ENCODE measurements at regions not wholly inside any gene's neighbourhood (a gene's known extent, or its start where the extent isn't known, plus 50 kb on each side); places are given as distances from the start of the nearest gene placed in this dataset.

- Histone ChIP-seq H3K27me3 (ENCODE audit: control insufficient read depth, insufficient read depth, low read length, poor library complexity, severe bottlenecking) (no peaks in the 10 kb centered on the region), H3K9ac (ENCODE audit: extremely low read depth, low read length, poor library complexity, severe bottlenecking) (no peak overlapping the region)
Measured at GRCh38 chr16:50478773-50479149, 69.4 kb upstream of the NKD1 start.

GRCh38 chr16:50478075-50478772, 70.0 kb upstream of the NKD1 start:
- DNase-seq, result no peak
- no peak overlapping the region for H3K27ac ChIP-seq (ENCODE audit: low read depth, low read length)
- H3K9me3 Mint-ChIP-seq, result peaks cover 2% of the 10 kb centered on the region
- H3K9ac ChIP-seq (ENCODE audit: extremely low read depth, low read length, poor library complexity, severe bottlenecking), result no peak overlapping the region
- H3K36me3 ChIP-seq (ENCODE audit: control insufficient read depth, insufficient read depth, low read length), result no peaks in the 10 kb centered on the region
- H3K4me3 ChIP-seq (ENCODE audit: low read length), result no peak overlapping the region
- TF ChIP-seq CTCF (conservative IDR thresholded peaks at IDR 0.05), result no peak
- H3K36me3 Mint-ChIP-seq (ENCODE audit: low read depth), result no peaks in the 10 kb centered on the region
- 83 to 91% methylated on average over 14 to 21 of the region's 21 CpGs for WGBS, 2 experiments (ENCODE audit: insufficient coverage in 1 of 2, insufficient read length in 1 of 2)
- no peaks in the 10 kb centered on the region for H3K9me3 ChIP-seq (ENCODE audit: control insufficient read depth, low read length)
- H3K4me1 ChIP-seq (ENCODE audit: control insufficient read depth, insufficient read depth, low read length), result no peaks in the 10 kb centered on the region
- no peaks in the 10 kb centered on the region for H3K27me3 ChIP-seq (ENCODE audit: control insufficient read depth, insufficient read depth, low read length, poor library complexity, severe bottlenecking)
- peaks cover 5% of the 10 kb centered on the region for H3K4me1 Mint-ChIP-seq
- H3K27ac Mint-ChIP-seq, result no peak overlapping the region
- H3K27me3 Mint-ChIP-seq (ENCODE audit: insufficient read depth), result no peaks in the 10 kb centered on the region
- no peak overlapping the region for H3K4me3 Mint-ChIP-seq

More at GRCh38 chr16:50478773-50479149, 69.4 kb upstream of the NKD1 start:
- WGBS, 2 experiments (ENCODE audit: insufficient coverage in 1 of 2, insufficient read length in 1 of 2), result 86 to 100% methylated on average over 2 to 9 of the region's 9 CpGs
- H3K4me1 ChIP-seq (ENCODE audit: control insufficient read depth, insufficient read depth, low read length), result no peaks in the 10 kb centered on the region
- H3K4me3 ChIP-seq (ENCODE audit: low read length), result no peak overlapping the region
- no peaks in the 10 kb centered on the region for H3K36me3 ChIP-seq (ENCODE audit: control insufficient read depth, insufficient read depth, low read length)
- Mint-ChIP-seq H3K36me3 (ENCODE audit: low read depth) (no peaks in the 10 kb centered on the region), H3K27ac (no peak overlapping the region), H3K4me3 (no peak overlapping the region), H3K9me3 (peaks cover 5% of the 10 kb centered on the region), H3K27me3 (ENCODE audit: insufficient read depth) (no peaks in the 10 kb centered on the region), H3K4me1 (peaks cover 1% of the 10 kb centered on the region)
- DNase-seq, result no peak
- no peak overlapping the region for H3K27ac ChIP-seq (ENCODE audit: low read depth, low read length)
- H3K9me3 ChIP-seq (ENCODE audit: control insufficient read depth, low read length), result peaks cover 5% of the 10 kb centered on the region
- no peak for TF ChIP-seq CTCF (conservative IDR thresholded peaks at IDR 0.05)

- no peak for DNase-seq
- H3K4me3 ChIP-seq (ENCODE audit: low read length), result no peak overlapping the region
- no peaks in the 10 kb centered on the region for H3K36me3 ChIP-seq (ENCODE audit: control insufficient read depth, insufficient read depth, low read length)
- Mint-ChIP-seq H3K9me3 (no peaks in the 10 kb centered on the region), H3K27me3 (ENCODE audit: insufficient read depth) (no peaks in the 10 kb centered on the region), H3K4me1 (peaks cover 5% of the 10 kb centered on the region), H3K27ac (no peak overlapping the region), H3K4me3 (no peak overlapping the region), H3K36me3 (ENCODE audit: low read depth) (no peaks in the 10 kb centered on the region)
- no peak overlapping the region for H3K27ac ChIP-seq (ENCODE audit: low read depth, low read length)
- no peaks in the 10 kb centered on the region for H3K9me3 ChIP-seq (ENCODE audit: control insufficient read depth, low read length)
- 89 to 95% methylated on average over 9 to 13 of the region's 14 CpGs for WGBS, 2 experiments (ENCODE audit: insufficient coverage in 1 of 2, insufficient read length in 1 of 2)
- H3K27me3 ChIP-seq (ENCODE audit: control insufficient read depth, insufficient read depth, low read length, poor library complexity, severe bottlenecking), result no peaks in the 10 kb centered on the region
- no peak for TF ChIP-seq CTCF (conservative IDR thresholded peaks at IDR 0.05)
- H3K4me1 ChIP-seq (ENCODE audit: control insufficient read depth, insufficient read depth, low read length), result no peaks in the 10 kb centered on the region
- no peak overlapping the region for H3K9ac ChIP-seq (ENCODE audit: extremely low read depth, low read length, poor library complexity, severe bottlenecking)
Measured at GRCh38 chr16:50476486-50477255, 71.5 kb upstream of the NKD1 start.
